ENCODE measurements at regions not wholly inside any gene's neighbourhood (a gene's known extent, or its start where the extent isn't known, plus 50 kb on each side); places are given as distances from the start of the nearest gene placed in this dataset.

DNA sequence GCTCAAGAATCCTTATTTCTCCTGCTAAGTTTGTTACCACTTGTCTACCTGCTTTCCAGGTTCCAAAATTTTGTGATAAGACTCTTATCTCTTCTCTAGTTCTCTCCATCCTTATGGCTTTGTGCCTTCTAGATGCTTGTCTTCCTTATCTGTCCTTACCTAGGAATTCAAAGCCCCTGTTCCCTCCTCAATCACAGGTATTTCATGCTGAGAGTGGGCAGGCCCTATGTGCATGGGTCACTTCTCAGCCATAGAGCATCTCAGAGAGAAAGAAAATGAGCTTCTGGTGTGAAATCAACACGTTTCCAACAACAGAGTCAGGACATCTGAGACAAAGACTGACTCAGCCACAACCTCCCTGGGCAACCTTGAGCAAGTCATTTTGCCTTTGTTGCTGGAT, 214.1 kb upstream of the TLE3 start:
- DNase-seq (ENCODE audit: low read depth in 1 of 2, low spot score in 1 of 2), result no peak

DNA sequence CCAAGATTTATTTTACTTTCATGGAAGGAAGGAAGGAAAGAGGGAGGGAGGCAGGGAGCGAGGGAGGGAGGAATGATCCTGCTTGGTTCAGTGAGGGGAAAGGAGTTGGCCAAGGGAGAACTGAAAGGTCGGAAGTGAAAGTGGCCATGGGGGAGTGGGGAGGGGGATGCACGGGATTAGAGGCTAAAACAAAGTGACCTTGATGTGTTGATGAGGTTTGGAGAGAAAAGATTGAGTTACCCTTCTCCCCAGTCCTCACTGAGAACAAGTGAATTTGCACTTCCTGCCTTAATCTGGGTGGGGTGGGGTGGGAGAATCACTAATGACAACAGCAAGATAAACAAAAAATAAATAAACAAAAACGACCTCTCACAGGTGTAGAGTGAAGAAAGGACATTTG, 212.0 kb upstream of the TLE3 start:
- no peak for DNase-seq (ENCODE audit: low read depth in 1 of 2, low spot score in 1 of 2)

DNA sequence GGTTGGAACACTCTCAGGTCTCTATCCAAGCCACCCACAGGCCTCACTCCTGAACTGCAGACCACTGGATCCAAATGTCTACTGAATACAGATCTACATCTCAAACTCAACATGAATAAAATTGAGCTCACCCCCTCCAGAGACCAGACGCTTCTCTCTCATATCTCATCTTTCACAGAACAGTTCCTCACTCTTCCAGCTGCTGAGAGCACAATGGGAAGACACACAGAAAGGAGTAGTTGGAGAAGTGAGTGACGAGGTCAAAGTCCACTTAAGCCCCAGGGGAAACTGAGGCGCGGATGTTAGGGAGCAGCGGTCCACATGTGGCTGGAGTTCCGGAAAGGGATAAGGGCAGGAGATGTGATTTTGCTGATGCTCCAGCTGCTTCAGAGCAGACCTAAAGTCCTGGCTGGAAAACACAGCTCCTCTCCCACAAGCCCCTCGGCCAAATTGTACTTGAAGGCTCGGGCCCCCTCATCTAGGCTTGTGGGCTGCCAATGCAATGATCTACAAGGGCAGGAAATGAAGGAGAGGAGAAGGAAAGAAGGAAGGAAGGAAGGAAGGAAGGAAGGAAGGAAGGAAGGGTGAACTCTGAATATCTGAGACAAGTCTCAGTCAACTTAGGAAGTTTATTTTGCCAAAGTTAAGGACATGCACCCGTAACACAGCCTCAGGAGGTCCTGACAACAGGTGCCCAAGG, 211.2 kb upstream of the TLE3 start:
- no peak for DNase-seq (ENCODE audit: low read depth in 1 of 2, low spot score in 1 of 2)

DNA sequence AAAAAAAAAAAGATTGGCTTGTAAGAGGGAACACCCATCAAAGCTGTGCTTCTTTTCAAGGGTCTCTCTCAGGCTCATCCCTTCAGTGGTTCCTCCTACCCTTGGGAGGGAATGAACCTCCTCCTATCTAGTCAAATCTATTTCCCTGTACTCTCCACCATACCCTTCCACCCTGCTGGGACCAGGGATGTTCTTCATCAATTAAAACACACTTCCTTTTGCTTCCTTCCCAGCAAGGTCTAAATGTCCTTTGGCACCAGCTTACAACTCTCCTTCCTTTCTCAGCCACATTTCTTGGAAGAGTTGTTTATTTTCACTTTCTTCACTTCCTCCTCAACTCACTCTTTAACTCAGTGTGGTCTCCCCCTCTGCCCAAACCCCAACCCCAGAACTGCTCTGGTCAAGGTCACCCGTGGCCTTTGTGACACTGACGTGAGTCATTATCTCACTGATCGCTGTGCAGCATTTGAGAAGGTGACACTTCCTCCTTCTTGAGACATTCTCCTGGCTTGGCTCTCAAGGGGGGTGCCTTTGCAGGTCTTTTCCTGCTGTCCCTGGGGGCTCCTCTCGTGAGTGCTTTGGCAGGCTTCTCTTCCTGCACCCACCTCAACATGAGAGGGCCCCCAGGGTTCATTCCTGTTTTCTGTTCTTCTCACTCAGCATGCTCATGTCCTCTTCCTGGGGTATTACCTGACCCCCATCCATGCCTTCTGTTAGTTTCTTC, 210.5 kb upstream of the TLE3 start:
- DNase-seq (ENCODE audit: low read depth in 1 of 2, low spot score in 1 of 2), result no peak

DNA sequence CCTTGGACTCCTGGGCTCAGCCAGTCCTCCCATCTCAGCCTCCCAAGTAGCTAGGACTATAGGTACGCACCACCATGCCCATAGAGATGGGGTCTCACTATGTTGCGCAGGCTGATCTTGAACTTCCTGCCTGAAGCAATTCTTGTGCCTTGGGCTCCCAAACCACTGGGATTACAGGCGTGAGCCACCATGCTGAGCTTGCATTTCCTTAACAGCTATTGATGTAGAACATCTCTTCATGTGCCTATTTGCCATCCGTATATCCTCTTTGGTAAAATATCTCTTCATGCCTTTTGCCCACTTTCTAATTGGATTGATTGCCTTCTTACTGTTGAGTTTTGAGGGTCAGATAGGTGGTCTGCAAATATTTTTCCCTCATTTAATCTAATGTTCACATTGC, 208.9 kb upstream of the TLE3 start:
- no peak for DNase-seq (ENCODE audit: low read depth in 1 of 2, low spot score in 1 of 2)

DNA sequence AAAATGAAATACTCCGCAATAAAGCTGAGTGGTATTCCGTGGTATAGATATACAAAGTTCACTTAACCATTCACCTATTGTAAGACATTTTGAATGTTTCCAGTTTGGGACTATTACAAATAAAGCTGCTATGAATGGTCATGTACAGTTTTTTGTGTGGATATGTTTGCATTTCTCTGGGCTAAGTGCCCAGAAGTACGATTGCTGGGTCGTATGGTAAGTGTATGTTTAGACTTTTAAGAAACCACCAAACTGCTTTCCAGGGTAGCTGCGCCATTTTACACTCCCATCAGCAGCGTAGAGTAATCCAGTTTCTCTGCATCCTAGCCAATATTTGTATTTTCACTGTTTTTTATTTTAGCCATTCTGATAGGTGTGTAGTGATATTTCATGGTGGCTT, 208.4 kb upstream of the TLE3 start:
- no peak for DNase-seq (ENCODE audit: low read depth in 1 of 2, low spot score in 1 of 2)

DNA sequence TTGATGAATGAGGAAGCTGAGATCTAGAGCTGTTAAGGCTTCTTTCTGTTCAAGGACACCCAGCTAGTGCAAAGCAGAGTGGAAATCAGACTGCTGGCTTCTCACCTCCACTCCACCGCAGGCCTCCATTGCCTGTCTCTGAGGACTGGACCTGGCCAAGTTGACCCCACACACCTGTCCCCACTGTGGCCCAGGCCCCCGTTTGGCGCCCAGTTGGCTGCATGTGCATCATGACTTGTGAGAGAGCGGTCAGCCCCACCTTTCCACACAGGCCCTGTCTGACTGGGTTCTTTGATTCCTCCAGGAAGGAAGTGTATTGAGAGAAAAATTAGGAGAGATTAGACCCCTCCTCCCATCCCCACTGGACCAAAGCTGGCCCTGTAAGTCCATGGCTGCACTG, 206.3 kb upstream of the TLE3 start:
- DNase-seq (ENCODE audit: low read depth in 1 of 2, low spot score in 1 of 2), result no peak

DNA sequence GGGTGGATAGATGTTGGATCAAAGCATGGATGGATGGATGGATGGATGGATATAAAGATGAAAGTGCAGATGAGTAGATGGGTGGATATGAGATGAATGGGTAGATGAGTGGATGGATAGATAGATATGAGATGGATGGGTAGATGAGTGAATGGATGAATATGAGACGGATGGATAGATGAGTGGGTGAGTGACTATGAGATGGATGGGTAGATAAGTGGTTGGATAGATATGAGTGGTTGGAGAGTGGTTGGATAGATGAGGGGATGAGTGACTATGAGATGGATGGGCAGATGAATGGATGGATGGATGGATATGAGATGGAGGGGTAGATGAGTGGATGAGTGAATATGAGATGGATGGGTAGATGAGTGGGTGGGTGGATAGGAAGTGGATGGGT, 204.6 kb upstream of the TLE3 start:
- DNase-seq (ENCODE audit: low read depth in 1 of 2, low spot score in 1 of 2), result no peak

DNA sequence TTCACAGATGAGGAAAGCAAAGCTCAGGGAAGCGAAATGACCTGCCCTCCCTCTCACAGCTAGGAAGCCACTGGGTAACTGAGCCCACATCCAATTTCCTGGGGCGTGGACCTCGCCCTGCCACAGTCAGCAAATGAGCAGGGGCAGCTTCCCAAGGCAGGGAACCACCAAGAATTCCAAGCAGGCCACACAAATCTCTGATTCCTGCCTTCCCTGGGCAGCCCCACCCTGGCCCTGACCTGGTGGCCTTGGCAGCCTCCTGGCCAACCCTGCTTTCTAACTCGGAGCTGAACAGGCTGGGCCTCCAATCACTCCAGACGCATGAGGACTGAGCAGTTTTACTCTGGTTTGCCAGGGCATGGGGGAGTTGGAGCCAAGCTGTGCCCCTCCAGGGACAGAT, 203.7 kb upstream of the TLE3 start:
- DNase-seq (ENCODE audit: low read depth in 1 of 2, low spot score in 1 of 2), result no peak

DNA sequence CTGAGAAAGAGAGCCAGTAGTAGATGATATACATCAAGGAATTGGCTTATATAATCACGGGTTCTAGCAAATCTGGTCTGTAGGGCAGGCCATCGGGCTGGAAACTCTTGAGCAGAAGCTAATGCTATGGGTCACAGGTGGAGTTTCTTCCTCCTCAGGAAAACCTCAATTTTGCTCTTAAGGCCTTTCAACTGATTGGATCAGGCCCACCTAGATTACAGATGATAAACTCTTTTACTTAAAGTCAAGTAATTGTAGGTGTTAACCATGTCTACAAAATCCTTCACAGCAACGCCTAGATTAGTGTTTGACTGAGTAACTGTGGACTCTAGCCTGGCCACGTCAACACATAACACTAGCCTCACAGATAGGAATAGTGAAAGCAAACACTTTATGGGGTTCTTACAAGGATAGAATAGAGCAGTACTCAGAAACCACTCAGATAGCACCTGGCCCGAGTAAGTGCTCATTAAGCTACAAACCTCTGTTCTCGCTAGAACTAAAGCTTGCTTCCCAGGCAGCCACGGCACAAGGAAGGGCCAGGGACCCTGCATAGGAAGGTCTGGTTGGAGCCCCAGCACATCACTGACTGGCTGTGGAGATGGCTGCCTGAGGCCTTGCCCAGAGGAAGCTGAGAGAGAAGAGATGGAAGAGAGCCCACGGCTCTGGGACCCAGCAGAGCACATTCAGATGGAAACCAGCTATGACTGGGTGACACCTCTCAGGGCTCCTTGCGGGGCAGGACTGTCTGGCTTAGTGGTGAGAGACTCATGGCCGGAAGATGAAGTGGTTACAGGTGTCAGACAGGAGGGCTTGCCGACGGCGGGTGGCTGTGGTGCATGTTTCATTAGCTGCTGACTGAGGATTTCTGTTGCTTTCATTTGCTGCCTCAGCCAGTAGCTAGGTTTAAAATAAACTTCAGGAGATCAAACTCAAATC, 202.5 kb upstream of the TLE3 start:
- DNase-seq (ENCODE audit: low read depth in 1 of 2, low spot score in 1 of 2), result peak; percentile 55 to 65

DNA sequence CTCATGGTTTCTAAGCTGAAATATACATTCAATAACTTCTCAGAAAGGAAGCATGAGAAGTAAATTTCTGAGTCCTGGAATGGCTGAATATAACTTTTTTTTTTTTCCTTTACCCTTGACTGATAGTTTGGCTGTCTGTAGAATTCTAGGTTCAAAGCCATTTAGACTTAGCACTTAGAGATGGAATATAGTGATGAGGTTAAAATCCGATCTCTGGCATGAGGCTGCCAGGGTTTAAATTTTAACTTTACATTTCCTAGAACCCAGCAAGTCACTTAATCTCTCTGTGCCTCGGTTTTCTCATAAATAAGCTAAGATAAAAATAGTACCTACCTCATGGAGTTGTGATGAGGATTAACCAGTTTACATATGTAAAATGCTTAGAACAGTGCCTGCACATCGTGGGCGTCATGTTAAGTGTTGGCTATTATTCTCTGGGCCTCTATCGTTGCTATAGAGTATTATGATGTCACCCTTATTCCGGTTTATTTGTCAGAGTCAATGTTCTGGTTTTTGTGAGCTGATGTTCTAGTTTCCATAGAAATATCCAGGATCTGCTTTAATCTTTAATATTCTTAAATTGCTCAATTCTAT, 199.8 kb upstream of the TLE3 start:
- DNase-seq (ENCODE audit: low read depth in 1 of 2, low spot score in 1 of 2), result no peak

DNA sequence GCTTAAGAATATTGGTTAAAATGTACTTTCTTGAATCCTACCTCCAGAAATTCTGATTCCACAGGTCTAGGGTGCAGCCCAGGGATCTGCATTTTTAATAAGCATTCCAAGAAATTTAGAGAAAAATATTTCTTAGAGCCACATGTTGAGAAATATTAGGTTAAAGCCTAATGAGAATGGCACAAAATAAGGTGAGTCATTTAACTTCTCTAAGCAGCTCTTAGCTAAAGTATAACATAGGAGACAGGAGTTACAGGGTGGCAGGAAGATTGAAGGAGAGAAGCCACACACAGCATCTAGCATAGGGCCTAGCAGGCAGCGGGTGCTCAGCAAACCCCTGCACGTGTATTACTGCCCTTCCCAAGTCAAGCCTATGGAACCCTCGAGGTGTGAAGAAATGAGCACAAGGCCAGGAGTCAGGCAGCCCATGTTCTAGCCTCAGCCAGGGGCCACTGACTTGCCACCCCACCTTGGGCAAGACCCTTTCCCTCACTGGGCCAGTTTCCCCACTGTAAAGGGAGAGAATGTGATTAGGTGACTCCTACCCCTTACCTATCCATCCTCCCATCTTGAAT, 197.1 kb upstream of the TLE3 start:
- no peak for DNase-seq (ENCODE audit: low read depth in 1 of 2, low spot score in 1 of 2)

DNA sequence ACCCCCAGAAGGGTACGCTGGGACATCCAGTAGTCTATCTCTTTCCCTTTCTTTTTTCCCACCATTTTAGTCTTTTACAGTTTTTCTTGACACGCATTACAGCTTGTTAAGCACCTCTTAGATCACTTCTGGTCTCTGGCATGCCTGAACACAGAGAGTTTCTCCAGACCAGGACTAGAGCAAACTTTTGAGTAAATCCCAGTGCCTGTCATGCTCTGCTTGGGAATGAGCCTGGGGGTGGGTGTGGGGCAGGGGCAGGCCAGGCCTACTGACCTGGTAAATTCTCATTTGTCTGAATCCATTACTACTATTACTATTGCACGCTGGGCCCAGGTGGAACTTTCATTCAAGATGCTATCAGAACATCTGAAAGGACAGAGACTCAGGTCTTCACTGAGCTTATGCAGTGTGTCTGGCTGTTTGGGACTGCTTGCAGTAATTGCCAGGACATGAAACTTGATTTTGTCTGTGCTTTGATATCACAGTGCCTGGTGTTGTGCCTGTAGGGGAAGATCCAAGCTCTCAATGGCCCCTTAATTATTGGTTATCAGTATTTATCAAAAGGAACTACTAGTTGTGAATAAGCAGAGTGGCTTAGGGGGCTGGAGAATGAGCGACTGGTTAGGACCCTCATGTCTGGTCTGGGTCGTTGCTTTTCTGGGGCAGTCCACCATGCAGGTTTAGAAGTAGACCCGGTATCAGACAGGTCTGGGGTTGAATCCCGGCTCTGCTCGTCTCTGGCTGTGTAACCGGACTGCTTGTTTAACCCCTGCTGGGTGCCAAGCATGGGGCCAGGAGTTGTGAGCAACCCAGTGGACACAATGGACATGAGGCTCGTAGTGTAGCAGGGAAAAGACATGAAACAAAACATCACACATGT, 196.1 kb upstream of the TLE3 start:
- no peak for DNase-seq (ENCODE audit: low read depth in 1 of 2, low spot score in 1 of 2)

DNA sequence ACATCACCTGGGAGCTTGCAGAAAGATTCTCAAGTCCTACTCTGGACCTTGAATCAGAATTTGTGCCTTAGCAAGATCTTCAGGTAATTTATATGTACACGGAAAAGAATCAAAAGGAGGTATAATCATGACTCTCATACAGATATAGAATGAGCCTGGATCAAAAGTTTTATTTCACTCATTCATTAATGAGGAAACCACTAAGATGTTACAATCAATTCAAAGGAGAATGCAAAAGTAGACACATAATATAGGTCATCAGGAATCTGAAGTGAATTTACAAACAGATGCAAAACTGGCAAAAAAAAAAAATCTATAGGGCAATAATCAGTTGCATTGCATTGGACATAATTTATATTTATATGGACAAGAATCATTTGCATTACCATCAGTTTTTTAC, 195.4 kb upstream of the TLE3 start:
- no peak for DNase-seq (ENCODE audit: low read depth in 1 of 2, low spot score in 1 of 2)

DNA sequence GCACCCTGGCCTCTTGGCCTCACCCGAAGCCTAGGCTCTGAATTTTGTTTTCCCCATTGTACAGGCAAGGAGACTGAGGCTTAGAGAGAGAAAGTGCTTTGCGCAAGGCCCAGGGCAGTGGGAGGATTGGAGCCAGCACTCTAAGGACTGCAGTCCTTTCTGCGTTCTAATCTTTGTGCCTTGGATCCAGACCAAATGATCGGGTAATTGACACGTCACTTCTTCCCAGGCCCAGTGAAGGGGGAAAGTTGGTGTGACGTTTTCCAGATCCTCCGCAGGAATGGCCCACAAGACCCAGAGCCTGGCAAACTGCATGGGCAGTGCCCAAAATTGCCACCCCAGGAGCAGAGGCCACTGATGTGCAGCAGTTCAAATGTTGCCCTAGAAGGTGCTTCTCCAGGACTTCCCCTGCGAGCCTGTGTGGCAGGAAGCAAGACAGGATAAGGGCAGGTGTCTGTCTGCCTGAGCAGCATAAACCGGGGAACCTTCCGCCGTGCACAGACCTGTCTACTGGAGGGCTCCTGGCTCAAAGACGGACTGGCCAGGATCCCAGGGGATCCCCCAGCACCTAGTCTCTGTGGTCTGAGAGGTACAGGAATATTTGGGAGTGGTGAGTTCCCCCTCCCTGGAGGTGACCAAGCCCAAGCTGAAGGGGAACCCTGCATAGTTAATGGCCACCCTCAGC, 194.5 kb upstream of the TLE3 start:
- no peak for DNase-seq (ENCODE audit: low read depth in 1 of 2, low spot score in 1 of 2)

DNA sequence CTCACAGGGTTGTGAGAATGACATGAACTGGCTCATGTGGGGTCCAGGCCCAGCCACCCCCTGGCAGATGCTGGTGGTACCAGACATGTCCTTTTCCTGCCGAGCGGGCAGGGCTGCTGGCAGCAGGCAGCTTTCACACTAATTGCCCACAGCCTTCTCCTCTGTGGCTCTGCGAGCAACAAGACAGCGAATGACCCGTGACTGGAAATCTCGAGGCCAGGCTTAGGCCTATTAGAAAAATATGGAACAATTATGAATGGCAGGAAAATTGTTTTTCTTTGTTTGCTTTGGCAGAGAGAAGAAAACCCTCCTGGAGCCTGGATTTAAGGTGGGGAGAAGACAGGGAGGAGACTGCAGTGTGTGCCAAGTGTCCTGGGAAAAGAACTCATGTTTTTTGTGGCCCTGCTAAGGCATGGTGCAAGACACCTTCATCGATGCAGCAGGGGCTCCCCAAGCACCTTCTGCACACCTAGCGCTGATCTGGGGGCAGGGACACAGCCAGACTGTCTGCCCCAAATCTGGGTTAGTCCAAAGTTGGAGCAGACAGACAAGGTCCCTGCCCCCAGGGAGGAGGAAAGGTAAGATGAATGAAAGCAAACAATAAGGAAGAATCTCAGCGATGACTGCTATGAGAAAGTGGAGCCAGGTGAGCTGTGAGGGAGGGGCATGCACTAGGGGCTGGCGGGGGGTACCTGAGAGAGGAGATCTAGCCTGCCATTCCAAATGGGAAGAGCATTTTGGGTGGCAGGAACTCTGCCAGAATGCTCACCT, 193.8 kb upstream of the TLE3 start:
- no peak for DNase-seq (ENCODE audit: low read depth in 1 of 2, low spot score in 1 of 2)

DNA sequence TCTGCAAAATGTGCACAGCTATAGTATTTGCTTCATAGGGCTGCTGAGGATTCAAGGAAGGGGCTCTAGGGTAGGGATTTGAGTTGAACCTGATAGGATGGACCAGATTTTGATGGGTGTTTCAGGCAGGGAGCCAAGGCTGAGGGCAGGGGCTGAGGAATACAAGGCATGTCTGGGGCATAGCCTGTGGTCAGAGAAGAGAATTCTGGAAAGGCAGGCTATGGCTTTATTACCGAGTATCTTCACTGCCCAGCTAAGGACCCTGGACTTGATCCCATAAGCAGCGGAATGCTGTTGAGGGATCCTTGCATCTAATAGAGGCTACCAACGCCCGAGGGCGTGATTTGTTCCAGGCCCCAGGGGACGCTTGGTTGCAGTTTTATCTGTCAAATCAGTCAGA, 193.0 kb upstream of the TLE3 start:
- DNase-seq (ENCODE audit: low read depth in 1 of 2, low spot score in 1 of 2), result no peak

DNA sequence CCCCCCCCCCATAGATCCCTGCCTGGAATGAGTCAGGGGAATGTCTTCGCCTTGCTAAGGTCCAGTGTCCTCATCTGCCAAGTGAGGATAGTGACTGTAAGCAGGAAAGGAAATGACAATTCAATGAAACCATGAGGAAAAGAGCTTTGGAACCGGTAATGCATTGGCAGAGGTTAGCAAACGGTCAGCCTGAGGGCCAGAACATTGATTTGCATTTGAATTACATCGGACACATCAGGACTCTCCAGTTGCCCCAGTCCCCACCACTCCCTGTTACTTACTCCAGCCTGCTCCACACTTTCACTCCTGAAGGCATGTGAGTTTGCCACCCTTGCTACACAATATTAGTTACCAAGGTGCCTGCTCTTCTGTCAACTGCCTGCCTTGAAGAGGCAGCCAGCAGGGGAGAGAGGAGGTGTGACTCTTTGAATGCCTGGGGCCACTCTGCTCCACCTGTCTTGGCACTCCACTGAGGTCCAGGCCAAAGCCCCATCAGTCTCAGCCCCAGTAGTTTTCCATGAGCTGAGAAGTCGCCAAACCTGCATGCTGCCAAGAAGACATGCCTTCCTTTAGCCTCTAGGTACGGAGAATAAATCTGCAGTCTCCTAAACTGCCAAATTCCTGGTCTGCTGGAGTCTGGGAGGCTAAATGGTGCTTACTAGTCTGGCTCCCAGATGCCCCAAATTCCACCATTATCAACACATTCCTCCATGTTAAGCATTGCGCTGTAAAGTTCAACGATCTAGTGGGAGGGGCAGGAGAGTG, 191.7 kb upstream of the TLE3 start:
- no peak for DNase-seq (ENCODE audit: low read depth in 1 of 2, low spot score in 1 of 2)

All from activated T-helper 1 cell treated with anti-CD3 and anti-CD28 coated beads, Interleukin-2, amount 50 U/mL, for 16 hours (primary cell).